Osteocyte (in vitro differentiated cells): ENCODE measurements at regions not wholly inside any gene's neighbourhood (a gene's known extent, or its start where the extent isn't known, plus 50 kb on each side); places are given as distances from the start of the nearest gene placed in this dataset.

Source experiments
- DNase-seq: peaks from one replicate; pipeline ENCODE4 v3.0.0; 2021; ENCODE audit warnings: mixed read lengths; ENCODE audit not compliant: unreplicated experiment; ENCODE audit errors: extremely low spot score
- H3K27ac Mint-ChIP-seq: one replicate; pipeline ENCODE4 v1.8.0; 2021; ENCODE audit warnings: mild to moderate bottlenecking, mixed read lengths; ENCODE audit not compliant: unreplicated experiment
- H3K27me3 Mint-ChIP-seq: one replicate; pipeline ENCODE4 v1.8.0; 2021; ENCODE audit warnings: mixed read lengths; ENCODE audit not compliant: unreplicated experiment
- H3K36me3 Mint-ChIP-seq: one replicate; pipeline ENCODE4 v1.8.0; 2021; ENCODE audit warnings: mixed read lengths; ENCODE audit not compliant: unreplicated experiment
- H3K4me1 Mint-ChIP-seq: one replicate; pipeline ENCODE4 v1.8.0; 2021; ENCODE audit warnings: mixed read lengths; ENCODE audit not compliant: unreplicated experiment
- H3K4me3 Mint-ChIP-seq: one replicate; pipeline ENCODE4 v1.8.0; 2021; ENCODE audit warnings: mild to moderate bottlenecking, moderate library complexity, mixed read lengths; ENCODE audit not compliant: unreplicated experiment
- H3K9me3 Mint-ChIP-seq: one replicate; pipeline ENCODE4 v1.8.0; 2021; ENCODE audit warnings: mixed read lengths; ENCODE audit not compliant: unreplicated experiment
- CTCF ChIP-seq: fragments of 200-600 bp; sonication (generic); IDR thresholded peaks from 2 replicates; pipeline ENCODE4 v1.5.0; 2021; ENCODE audit warnings: antibody characterized with exemption, mild to moderate bottlenecking, moderate library complexity

- Mint-ChIP-seq H3K36me3 (no peaks in the 10 kb centered on the region), H3K27ac (no peak overlapping the region), H3K27me3 (no peaks in the 10 kb centered on the region), H3K9me3 (peaks cover 5% of the 10 kb centered on the region), H3K4me1 (no peaks in the 10 kb centered on the region), H3K4me3 (no peak overlapping the region)
- TF ChIP-seq CTCF: no peak
- DNase-seq: no peak
Observed at GRCh38 chr5:118156181-118156580, 832.2 kb downstream of the DTWD2 start.

- H3K36me3 Mint-ChIP-seq: no peaks in the 10 kb centered on the region
- H3K9me3 Mint-ChIP-seq: peaks cover 5% of the 10 kb centered on the region
- no peak for TF ChIP-seq CTCF
- H3K4me1 Mint-ChIP-seq: no peaks in the 10 kb centered on the region
- no peaks in the 10 kb centered on the region for H3K27me3 Mint-ChIP-seq
- no peak overlapping the region for H3K4me3 Mint-ChIP-seq
- no peak overlapping the region for H3K27ac Mint-ChIP-seq
- DNase-seq: no peak
Observed at GRCh38 chr5:118146824-118147223, 841.5 kb downstream of the DTWD2 start.

- H3K36me3 Mint-ChIP-seq: no peaks in the 10 kb centered on the region
- H3K9me3 Mint-ChIP-seq: no peaks in the 10 kb centered on the region
- no peaks in the 10 kb centered on the region for H3K27me3 Mint-ChIP-seq
Observed at GRCh38 chr5:118144540-118144939, 843.8 kb downstream of the DTWD2 start.

GRCh38 chr5:118139361-118139760 lies 849.0 kb downstream of the DTWD2 start:
- Mint-ChIP-seq H3K36me3 (no peaks in the 10 kb centered on the region), H3K27ac (no peak overlapping the region), H3K9me3 (no peaks in the 10 kb centered on the region), H3K27me3 (no peaks in the 10 kb centered on the region), H3K4me1 (peaks cover 5% of the 10 kb centered on the region), H3K4me3 (no peak overlapping the region)
- DNase-seq: no peak
- no peak for TF ChIP-seq CTCF

More at GRCh38 chr5:118144540-118144939, 843.8 kb downstream of the DTWD2 start:
- TF ChIP-seq CTCF: no peak
- no peak overlapping the region for H3K4me3 Mint-ChIP-seq
- no peak for DNase-seq
- H3K27ac Mint-ChIP-seq: no peak overlapping the region
- H3K4me1 Mint-ChIP-seq: no peaks in the 10 kb centered on the region

GRCh38 chr5:118126159-118126558 lies 862.2 kb downstream of the DTWD2 start:
- no peaks in the 10 kb centered on the region for H3K4me1 Mint-ChIP-seq
- no peaks in the 10 kb centered on the region for H3K36me3 Mint-ChIP-seq
- H3K4me3 Mint-ChIP-seq: no peak overlapping the region
- TF ChIP-seq CTCF: no peak
- DNase-seq: no peak
- H3K27ac Mint-ChIP-seq: no peak overlapping the region
- no peaks in the 10 kb centered on the region for H3K27me3 Mint-ChIP-seq
- H3K9me3 Mint-ChIP-seq: no peaks in the 10 kb centered on the region
